ENCODE measurements at regions not wholly inside any gene's neighbourhood (a gene's known extent, or its start where the extent isn't known, plus 50 kb on each side); places are given as distances from the start of the nearest gene placed in this dataset.
"Not testable (repeated sequence)": the region's sequence is repeated elsewhere in the genome, so short reads cannot be mapped to it uniquely, and the experiment has no call there.

DNA sequence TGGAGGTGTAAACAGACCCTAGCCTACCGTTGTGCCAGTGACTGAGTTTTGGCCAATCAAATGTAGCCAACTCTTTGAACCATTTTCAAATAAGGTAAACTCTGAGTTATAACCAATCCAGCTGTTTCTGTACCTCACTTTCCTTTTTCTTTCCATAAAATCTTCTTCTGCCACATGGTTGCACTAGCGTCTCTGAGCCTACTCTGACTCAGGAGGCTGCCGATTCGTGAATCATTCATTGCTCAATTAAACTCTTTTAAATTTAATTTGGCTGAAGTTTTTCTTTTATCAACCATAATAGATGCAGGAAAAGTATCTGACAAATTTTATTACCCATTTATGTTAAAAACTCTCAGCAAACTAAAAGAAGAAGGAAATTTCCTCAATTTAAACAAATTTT lies 111.5 kb upstream of the LYPLAL1 start:
- no peak overlapping the region for H3K4me3 ChIP-seq
- TF ChIP-seq, protein P1, sequence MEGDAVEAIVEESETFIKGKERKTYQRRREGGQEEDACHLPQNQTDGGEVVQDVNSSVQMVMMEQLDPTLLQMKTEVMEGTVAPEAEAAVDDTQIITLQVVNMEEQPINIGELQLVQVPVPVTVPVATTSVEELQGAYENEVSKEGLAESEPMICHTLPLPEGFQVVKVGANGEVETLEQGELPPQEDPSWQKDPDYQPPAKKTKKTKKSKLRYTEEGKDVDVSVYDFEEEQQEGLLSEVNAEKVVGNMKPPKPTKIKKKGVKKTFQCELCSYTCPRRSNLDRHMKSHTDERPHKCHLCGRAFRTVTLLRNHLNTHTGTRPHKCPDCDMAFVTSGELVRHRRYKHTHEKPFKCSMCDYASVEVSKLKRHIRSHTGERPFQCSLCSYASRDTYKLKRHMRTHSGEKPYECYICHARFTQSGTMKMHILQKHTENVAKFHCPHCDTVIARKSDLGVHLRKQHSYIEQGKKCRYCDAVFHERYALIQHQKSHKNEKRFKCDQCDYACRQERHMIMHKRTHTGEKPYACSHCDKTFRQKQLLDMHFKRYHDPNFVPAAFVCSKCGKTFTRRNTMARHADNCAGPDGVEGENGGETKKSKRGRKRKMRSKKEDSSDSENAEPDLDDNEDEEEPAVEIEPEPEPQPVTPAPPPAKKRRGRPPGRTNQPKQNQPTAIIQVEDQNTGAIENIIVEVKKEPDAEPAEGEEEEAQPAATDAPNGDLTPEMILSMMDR (IDR thresholded peaks at IDR 0.05; ENCODE audit: borderline replicate concordance): no peak
- peaks cover 11% of the 10 kb centered on the region for H3K4me1 ChIP-seq
- H3K36me3 ChIP-seq: no peaks in the 10 kb centered on the region
- peaks cover 5% of the 10 kb centered on the region for H3K9me3 ChIP-seq (replicated peaks)
- no peak overlapping the region for H3K27ac ChIP-seq (replicated peaks)
- intact Hi-C loops (cut with micrococcal nuclease): no loop called here
- H3K27me3 ChIP-seq (ENCODE audit: low read depth): no peaks in the 10 kb centered on the region
- no peak for DNase-seq

DNA sequence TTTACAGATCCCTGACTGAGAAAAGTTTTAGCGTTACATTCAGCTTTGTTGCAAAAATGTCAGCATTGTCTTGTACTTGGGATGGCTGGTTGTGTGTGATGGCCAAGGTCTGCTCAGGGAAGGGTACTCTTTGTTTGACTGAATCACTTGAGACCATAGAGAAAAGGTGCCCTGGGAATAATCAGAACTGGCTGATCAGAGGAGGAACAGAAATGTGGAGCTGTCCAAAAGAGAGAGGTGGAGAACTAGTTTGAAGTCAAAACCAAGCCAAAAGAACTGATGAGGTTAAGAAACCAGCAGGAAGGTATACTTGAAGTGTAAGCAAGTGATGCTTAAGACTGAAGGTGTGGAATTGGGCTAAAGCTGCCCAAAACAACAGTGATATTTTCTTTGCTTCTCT lies 107.6 kb upstream of the LYPLAL1 start:
- Histone ChIP-seq H3K36me3 (no peaks in the 10 kb centered on the region), H3K27me3 (ENCODE audit: low read depth) (no peaks in the 10 kb centered on the region), H3K4me1 (peaks cover 13% of the 10 kb centered on the region), H3K4me3 (no peak overlapping the region), H3K9me3 (replicated peaks) (no peaks in the 10 kb centered on the region), H3K27ac (replicated peaks) (no peak overlapping the region)
- DNase-seq: no peak
- intact Hi-C loops (cut with micrococcal nuclease): loop anchor here (5.0 kb wide), 1 partner anchor 729 kb away; no protein-coding TSS in a partner anchor
- TF ChIP-seq, protein P1 (IDR thresholded peaks at IDR 0.05; ENCODE audit: borderline replicate concordance): no peak

DNA sequence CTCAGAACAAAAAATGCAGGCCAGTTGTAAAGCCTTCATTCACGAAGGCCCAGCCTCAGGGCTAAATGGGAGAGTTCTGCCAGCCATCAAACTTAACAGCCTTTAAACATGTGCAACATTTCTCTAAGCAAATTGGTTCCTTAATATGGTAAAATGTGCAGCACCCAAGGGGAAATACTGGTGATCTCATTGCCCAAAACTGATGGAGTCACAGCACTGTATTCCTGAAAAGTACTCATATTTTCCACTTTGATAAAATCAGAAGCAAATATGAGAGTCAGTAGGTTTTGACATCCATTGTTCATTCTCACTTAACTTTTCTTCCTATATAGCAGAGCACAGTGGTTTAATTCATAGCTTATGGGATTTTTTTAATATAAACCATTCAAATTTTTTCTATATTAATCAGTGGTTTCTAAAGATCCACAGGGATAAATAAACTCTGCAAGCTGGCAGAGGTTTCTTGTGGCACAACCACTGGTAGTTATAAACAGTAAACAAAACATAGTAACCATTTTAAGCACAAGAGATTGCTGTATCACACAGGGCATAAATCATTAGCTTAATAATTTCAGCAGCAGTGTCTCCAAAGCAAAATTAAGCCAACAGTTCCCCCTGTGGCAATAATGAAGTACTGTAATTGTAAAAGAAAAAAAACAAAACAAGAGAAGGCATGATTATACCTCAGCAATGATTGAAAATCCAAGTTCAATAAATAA lies 106.9 kb upstream of the LYPLAL1 start:
- no peaks in the 10 kb centered on the region for H3K9me3 ChIP-seq (replicated peaks)
- no peak for DNase-seq
- H3K27me3 ChIP-seq (ENCODE audit: low read depth): no peaks in the 10 kb centered on the region
- intact Hi-C loops (cut with micrococcal nuclease): loop anchor here (5.0 kb wide), 1 partner anchor 729 kb away; no protein-coding TSS in a partner anchor
- H3K4me3 ChIP-seq: no peak overlapping the region
- peaks cover 13% of the 10 kb centered on the region for H3K4me1 ChIP-seq
- TF ChIP-seq, protein P1 (IDR thresholded peaks at IDR 0.05; ENCODE audit: borderline replicate concordance): peak; percentile 65
- no peaks in the 10 kb centered on the region for H3K36me3 ChIP-seq
- H3K27ac ChIP-seq (replicated peaks): no peak overlapping the region

DNA sequence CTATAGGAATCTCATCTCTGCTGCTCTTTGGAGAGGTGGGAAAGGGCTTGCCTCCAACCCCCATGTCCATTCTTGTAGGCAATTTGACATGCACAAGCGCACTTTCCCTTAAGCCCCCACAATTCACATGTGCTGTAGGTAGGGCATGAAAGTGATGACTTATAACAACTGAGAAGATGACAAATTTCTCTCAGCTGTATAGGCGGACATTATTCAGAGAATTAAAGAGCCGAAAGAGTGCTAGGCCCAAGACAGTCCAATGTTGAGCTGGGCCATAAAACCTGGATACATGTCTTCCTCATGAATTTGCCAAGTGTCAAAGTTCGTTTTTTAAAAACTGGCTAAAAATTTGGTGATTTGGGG lies 106.3 kb upstream of the LYPLAL1 start:
- no peaks in the 10 kb centered on the region for H3K27me3 ChIP-seq (ENCODE audit: low read depth)
- no peak overlapping the region for H3K4me3 ChIP-seq
- no peaks in the 10 kb centered on the region for H3K9me3 ChIP-seq (replicated peaks)
- TF ChIP-seq, protein P1 (IDR thresholded peaks at IDR 0.05; ENCODE audit: borderline replicate concordance): no peak
- H3K27ac ChIP-seq (replicated peaks): no peak overlapping the region
- H3K4me1 ChIP-seq: peaks cover 13% of the 10 kb centered on the region
- DNase-seq: no peak
- no peaks in the 10 kb centered on the region for H3K36me3 ChIP-seq
- intact Hi-C loops (cut with micrococcal nuclease): loop anchor here (5.0 kb wide), 1 partner anchor 730 kb away; no protein-coding TSS in a partner anchor

DNA sequence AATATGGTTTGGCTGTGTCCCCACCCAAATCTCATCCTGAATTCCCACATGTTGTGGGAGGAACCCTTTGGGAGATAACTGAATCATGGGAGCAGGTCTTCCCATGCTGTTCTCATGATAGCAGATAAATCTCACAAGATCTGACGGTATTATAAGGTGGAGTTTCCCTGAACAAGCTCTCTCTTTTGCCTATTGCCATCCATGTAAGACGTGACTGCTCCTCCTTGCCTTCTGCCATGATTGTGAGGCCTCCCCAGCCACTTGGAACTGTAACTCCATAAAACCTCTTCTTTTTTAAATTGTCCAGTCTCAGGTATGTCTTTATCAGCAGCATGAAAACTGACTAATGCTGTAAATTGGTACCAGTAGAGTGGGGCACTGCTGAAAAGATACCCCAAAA lies 103.3 kb upstream of the LYPLAL1 start:
- H3K36me3 ChIP-seq; intact Hi-C loops (cut with micrococcal nuclease); DNase-seq; H3K27me3 ChIP-seq (ENCODE audit: low read depth); H3K27ac ChIP-seq (replicated peaks); H3K4me3 ChIP-seq; H3K9me3 ChIP-seq (replicated peaks): not testable (repeated sequence)
- peaks cover 13% of the 10 kb centered on the region for H3K4me1 ChIP-seq

DNA sequence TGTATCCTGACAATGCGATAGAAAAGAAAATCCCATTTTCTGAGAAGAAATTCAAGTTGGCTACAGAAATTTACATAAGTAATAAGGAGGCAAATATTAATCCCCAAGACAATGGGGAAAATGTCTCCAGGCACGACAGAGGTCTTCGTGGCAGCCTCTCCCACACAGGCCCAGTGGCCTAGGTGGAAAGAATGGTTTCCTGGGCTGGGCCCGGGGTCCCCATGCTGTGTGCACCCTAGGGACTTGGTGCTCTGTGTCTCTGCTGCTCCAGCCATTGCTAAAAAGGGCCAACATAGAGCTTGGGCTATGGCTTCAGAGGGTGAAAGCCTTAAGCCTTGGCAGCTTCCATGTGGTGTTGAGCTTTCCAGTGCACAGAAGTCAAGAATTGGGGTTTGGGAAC lies 102.5 kb upstream of the LYPLAL1 start:
- Histone ChIP-seq H3K27ac (replicated peaks) (no peak overlapping the region), H3K4me3 (no peak overlapping the region), H3K27me3 (ENCODE audit: low read depth) (no peaks in the 10 kb centered on the region), H3K36me3 (no peaks in the 10 kb centered on the region), H3K9me3 (replicated peaks) (no peaks in the 10 kb centered on the region), H3K4me1 (peaks cover 14% of the 10 kb centered on the region)
- DNase-seq: no peak
- TF ChIP-seq, protein P1 (IDR thresholded peaks at IDR 0.05; ENCODE audit: borderline replicate concordance): no peak
- intact Hi-C loops (cut with micrococcal nuclease): no loop called here

Measured in left ventricle myocardium inferior (tissue), 1 donor.